Brain pericyte (primary cell): ENCODE measurements at regions not wholly inside any gene's neighbourhood (a gene's known extent, or its start where the extent isn't known, plus 50 kb on each side); places are given as distances from the start of the nearest gene placed in this dataset.

ENCODE experiments used
- DNase-seq: peaks from one replicate; pipeline ENCODE4 v3.0.0-alpha.2; 2012; ENCODE audit warnings: low read depth, low spot score

DNA sequence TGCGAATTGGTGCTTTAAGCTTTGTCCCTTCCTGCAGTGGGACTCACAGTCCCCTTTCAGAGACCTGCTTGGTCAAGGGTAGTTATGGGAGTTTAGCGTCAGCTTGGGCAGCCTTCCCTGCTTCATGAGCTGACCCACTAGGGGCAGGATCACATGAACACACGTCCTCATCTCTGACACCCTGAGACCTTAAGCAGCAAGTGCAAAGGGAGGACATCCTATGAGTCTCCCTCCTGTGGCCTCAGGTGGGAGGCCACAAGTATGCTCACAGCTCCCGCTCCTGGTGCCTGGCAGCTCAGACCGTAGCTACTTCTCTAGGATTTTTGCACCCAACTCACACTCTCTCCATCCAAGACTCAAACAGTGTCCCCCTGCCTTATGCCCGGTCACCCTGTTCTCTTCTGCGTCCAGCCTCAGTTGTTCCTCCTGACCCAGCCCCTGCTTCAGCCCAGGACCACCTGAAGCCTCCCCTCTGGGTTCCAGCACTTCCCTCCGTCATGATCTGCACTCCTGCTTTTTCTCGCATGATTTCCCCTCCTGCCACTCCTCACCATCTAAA is 136.6 kb upstream of the FAM20C start:
- no peak for DNase-seq

DNA sequence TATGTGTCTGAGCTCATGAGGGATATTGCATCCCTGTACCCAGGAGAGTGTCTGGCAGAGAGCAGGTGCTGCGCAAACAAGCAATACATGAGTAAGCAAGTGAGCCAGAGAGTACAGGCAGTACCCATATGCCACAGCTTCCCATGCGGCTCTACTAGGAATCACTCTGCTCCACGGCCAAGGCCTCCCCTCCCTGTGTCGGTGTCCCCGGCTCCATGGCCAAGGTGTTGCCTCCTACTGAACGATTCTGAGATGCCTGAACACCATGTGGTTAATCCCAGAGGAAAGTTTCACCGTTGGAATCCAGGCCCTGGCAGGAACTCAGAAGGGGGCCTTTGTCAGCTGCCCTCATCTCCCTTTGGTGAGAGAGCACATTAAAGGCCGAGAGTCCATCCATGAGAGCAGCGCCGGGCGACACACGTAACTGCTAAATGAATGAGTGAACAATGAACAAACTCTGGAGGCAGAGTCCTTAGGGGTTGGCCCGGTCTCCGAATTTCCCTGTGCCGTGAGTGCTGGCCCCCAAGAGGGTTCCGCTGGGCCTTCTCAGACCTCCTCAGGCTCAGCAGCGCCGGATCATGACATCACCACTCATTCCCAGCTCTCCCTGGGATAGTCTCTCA is 136.0 kb upstream of the FAM20C start:
- DNase-seq: no peak

DNA sequence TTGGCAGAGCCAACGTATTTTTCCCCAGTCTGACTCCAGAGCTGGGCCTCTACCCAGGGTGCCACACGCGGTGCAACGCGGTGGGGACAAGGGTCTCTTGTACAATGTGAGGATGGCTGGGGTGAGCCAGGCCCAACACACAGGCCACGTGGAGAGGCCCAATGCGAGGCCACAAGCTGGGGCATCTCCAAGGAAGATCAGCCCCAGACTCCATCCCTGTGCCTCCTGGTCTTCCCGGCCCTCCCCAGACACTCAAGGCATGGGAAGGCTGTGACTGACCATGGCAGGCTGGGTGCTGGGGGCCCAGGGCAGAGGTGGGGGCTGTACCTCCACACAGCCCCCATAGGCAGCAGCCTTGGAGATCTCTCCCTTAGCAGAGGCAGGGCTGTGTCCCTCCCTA is 135.3 kb upstream of the FAM20C start:
- DNase-seq: no peak

DNA sequence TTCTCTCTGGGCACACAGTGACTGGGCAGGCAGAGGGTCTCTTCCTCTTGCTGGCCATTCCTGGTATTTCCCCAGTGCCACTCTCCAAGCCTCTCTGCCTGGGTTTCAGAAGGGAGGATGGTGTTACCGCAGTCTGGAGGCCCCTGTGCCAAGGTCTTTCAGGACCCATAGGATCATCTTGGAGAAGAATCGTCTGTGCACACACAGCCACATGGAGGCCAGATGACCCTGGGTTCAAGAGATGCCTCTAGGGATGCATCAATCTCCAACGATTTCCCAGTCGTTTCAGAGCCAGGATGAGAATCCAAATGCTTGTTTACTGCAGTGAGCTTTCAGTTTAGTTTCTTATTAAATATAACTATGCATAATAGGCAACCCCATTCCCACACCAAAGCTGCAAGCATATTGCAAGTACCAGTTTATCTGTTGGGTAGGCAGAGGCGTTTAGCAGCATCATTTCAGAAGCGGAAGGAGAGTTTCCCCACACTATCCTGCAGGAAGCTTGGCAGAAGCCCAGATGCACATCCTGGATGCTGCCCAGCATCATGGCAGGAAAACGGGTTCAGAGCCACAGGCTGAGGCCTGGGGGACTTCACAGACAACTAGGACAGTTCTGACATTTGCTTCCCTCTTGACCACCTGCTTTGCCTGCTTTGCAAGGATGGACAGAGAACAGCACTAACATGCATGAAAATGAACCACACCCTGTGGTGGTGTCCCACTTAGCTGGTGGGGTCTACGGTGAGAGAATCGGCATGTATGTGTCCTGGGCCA is 134.7 kb upstream of the FAM20C start:
- no peak for DNase-seq

DNA sequence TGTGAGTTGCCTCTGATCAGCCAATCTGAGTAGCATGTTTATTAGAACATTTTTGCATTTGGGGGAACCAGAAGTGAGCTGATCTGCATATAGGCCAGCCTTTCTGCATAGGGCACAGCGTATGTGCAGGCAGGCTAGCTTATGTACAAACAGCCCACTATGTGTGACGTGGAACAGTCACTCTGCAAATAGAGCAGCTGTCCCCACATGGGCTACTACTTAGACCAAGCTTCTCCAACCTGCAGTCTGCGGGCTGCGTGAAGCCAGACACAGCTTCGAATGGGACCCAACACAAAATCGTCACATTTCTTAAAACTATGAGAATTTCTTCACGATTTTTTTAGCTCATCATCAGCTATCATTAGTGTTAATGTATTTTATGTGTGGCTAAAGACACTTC is 134.1 kb upstream of the FAM20C start:
- DNase-seq: no peak

DNA sequence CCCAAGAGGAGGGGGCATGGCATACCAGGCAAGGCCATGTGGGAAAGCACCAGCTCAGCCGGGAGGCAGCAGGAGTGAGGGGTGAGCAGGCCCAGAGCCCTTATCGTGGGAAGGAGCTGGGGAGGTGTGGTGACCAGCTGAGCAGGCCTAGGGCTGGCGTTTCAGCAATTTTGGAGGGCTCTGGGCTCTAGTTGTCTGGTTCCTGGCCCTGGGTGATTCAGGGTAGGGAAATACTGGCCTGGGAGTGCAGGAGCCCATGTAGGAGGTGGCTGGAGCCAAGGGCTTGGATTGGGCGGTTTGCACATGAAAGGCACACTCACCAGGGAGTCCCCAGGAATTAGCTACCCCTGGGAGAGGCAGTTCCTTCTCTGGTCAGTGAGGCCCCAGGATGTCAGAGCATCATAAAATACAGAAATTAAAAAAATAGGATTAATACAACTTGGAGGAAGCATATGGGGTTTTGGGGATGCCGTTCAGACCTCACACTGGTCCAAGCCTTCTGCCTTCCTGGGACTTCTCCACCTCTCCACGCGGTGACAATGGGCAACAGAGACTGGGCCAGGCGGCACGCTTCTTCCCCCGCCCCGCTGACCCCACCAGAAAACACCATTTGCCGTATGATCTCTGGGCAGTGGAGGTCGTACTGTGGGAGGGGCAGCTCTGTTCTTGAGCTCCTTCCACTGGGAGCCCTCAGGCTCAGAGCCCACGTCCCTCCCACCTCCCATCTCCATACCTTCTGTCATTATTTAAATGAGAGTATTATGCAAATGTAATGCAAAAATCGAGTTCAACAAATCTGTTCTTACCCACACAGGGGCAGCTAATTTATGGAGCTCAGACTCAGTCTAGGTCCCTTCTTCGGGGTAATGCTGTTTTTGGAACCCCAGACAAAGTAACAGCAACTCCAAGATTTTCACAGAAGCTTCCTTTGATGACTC is 133.0 kb upstream of the FAM20C start:
- no peak for DNase-seq

DNA sequence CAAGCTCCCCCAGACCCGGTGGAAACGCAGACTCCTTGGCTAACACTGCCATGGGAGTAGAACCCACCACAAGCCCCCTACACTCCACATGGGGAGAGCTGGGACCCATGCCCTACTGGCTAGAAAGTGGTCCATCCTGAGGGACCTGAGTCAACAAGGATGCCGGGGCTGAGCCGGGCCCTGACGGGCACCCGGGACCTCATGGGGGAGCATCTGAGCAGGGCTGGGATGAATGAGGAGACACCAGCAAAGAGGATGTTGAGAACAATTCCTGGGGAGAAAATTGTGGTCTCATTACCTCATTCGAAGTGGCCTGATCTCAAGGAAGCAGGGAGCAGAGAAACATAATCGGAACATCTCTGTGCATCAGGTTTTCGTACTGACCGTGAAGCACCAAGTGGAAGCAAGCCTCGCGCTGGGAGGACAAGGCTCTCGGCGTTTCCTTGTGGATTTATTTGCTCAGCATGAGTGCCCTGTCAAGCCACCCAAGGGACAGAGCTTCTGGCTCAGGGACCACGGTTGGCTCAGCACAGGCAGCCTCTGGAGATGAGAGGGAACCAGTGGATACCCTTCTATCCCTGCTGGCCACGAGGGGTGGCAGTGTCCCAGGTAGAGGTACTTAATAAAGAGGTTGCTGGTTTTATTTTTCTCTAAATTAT is 132.2 kb upstream of the FAM20C start:
- DNase-seq: no peak

DNA sequence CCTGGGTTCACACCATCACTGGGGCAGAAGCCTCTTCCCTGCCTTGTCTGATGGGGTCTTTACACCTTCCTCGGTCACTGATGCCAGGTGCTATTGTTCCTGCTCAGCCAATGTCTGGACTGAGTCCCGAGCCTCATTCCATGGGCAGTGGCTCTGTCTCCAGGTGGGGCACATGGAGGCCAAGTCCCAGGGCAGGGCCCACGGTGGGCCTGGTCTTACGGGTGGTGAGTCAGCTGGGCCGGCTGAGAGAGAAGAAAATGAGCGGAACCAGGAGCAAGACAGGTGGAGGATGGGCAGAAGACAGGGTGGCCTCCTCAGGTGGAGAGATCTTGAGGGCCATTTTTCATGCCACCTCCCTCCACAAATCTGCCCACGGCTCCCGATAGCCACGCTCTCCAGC is 131.7 kb upstream of the FAM20C start:
- no peak for DNase-seq

DNA sequence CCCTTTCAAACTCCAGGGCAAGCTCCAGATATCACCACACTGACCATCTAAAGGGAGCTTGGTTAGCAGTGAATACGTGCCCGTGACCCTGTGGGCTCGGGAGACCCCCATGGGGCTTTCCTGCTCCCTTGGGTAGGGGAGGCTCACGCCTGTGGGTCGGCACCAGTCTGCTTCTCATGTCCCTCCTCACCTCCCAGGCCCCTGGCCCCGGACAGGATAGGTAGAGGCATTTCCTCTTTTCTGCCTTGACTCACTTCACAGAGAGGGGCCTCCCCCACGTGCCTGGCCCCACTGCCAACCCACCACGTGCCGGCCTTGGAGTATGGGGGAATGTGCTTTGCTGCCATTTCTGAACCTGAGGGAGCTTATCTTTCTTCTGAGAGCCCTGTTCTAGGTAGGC is 131.3 kb upstream of the FAM20C start:
- DNase-seq: no peak

DNA sequence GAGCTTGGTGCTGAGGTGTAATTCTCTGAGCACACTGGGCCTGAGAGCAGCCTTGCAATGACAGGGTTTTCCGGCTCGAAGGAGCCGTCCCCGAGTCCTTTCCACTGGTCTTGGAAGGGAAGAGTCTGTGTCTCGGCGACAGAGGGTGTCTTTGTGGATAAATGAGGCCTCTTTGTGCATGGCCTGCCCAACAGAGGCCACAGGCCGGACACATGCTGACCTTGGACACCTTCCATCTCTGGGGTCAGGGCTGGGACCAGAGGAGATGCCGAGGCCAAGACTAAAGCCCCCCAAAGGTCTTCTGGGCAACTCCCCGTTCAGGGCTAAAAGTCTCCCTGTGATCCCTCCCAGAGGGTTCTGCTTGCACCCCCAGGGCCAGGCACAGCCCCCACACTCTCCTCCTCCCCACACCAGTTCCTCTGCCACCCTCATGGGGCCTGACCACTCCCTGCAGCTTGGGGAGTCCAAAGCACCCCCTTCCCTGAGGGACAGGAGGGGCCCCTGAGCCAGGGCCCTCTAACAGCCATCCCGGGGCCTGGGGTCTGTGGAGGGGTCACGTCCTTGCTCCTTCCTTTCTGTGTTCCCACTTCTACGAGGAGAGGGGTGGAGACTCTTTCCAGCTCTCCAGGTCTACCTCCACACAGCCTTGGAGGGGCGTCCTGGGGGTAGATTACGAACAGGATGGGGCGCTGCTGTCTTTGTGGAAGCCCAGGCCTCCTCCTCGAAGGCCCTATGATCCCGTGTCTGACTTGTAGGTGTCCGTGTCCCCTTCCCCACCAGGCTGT is 130.6 kb upstream of the FAM20C start:
- no peak for DNase-seq

DNA sequence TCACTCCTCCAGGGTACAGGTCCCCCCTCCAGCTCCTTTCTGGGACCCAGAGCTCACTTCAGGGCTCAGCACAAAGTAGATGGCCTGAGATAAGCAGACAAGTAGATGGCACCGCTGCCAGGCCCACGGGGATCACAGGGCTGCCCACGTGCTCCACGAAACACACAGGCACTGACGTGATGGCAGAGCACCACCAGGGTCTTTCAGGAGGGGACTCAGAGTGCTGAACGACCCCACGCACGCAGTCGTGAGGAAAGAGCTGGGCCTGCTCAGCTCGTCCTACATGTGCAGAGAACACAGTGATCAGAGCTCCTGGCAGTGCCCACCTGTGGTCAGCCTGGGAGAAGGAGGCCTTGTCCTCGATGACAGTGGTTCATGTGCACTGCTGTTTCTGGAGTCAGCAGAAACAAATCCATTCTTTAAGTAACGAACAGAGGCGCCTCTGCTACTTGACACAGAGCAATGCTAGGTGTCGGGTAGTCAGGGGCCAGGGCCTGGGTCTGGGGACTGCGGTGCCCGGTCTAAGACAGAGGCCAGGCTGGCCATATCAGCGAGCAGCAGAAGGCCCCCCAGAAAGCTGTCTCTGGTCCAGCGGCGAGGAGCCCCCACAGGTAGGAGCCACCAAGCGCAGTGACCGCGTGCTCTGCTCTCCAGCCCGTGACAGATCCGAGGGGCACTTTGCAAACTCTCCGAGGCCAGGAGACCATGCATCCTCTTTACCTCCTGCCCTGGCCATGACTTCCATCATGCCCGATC is 129.8 kb upstream of the FAM20C start:
- no peak for DNase-seq

DNA sequence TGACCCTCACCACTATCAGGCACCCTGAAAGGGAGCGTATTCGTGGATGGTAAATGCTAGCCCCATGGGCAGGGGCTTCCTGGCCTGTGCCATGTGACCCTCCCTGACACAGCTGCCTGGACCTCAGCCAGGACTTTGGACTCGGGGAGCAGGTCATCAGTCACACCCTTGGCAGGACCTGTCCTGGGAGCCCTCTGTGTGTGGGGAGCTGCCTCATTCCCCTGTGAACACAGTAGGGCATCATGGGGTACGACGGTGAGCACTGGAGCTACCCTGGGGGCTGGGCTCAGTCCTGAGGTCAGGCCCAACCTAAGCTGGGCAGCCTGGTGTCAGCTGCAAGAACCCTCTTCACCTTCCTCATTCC is 129.3 kb upstream of the FAM20C start:
- DNase-seq: no peak

DNA sequence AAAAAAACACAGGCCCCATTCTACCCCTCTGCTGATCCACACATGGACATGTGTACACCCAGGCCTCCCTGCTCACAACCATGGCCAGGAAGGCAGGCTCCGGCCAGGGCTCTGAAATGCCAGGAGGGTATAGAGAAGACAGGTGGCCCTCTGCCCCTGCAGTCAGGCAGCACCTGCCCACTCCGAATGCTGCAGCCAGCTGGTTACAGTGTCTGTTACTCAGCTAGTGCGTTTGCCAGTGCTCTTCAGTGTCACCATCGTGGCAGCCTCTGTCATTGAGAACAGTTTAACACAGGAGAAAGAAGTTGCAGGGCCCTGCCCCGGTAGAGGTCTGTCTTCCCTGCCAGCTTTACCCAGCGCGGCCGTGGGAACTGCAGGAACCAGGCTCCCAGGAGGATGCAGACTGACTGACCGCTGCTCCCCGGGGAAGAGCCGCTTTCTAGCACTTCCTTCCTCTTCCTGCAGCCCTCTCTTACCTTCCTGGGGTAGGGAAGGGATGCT is 128.8 kb upstream of the FAM20C start:
- DNase-seq: no peak

DNA sequence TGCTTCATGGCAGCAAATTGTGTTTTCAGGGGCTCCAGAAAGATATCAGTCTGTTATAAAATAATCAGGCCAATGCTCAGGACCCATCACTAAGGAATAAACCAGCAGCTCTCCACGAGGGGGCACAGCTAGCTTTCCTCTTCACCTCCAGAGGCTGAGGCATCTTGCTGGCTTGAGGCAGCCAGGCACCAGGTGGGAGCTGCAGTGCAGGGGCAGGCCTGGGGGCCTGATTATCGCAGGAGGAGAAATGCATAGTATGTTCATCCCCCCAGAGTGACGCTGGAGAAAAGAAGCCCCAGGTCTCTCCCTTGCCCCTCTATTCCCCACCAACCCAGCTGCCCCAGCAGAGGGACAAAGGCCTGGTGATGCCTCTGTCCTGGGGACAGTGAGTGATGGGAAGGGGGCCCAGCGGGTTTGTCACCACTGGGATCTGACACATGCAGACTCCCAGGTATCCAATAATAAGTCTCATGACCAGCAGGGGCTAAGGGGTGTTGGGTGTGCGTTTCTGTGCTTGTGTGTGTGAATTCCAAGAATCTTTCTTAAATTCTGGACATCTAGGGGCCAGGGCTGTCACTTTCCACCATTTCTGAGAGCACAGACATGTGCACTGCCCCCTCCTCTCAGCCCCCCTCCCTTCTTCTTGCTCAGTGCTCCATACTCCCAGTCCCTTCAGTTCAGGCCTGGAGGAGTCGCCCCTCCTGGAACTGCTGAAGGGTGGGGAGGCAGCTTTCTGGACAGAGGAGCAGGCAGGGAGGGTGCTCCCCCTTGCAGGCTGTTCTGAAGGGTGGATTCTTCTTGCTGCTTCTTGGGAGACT is 128.1 kb upstream of the FAM20C start:
- no peak for DNase-seq

DNA sequence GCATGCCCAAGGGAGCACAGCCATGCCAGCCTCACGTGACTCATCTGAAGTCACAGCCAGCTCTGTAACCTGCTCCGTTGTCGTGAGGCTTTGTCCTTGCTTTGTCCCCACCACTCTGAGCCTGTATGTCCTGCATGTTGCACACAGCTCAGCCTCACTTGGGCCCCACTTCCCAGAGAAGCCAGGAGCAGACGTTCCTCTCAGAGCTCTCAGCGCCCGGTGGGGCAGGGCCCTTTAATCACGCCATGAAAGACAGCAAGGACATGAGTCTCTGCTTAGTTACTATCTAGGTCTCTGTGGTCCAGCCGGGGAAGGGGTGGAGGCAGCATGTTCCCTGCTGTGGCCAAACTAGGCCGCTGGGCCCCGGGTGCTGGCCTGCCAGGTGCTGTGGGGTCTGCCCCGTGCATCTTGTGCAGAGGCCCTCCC is 127.4 kb upstream of the FAM20C start:
- DNase-seq: no peak

DNA sequence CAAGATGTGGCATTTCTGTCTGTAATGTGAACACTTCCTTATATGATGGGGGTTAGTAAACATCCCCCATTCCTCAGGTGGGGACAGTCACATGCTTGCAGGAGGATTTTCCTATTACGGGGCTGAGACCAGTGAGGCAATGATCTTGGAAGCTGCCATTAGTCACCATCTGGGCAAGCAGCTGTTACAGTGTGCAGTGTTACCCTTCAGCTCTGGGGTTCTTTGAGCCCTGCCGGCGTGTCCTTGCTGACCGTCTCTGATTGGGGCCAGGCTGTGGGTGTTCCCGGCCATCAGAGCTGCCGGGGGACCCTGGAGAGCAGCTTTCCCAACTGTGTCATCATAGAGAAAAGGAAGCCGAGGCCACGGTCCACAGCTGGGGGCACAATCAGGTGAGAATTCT is 126.8 kb upstream of the FAM20C start:
- no peak for DNase-seq

DNA sequence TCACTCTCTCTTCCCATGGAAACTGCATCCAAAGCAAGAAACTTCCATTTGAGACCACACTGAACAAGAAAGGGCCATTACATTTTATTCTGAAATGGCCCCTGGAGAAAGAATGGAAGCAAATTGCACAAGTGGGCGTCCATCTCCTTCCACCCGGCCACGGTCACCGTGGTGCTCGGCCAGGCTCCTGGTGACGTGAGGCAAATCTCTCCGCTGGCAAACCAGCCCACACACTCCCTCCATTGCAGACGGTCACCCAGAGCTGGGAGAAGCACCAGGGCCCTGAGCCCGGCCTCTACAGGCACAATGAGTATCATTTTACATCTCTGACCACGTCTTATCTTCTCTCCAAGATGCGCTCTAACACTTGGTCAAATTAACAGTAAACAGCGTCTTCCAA is 126.1 kb upstream of the FAM20C start:
- no peak for DNase-seq

DNA sequence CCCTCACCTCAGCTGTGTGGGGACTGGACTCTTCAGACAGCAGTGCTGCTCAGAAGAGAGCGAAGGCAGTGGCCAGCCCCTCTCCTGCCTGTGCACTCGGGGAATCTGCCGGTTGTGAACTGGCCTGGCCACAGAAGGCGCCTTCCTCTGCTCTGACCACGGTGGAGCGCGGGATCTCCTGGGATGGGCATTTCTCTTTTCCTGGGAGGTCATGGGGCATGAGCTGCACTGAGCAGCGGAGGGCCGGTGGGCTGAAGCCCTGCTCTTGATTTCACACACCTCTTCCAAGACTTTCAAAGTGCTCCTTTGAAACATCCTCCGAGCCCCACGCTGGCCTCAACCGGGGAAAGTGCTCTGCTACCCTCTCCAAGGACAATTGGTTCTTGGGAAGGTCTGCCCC is 125.6 kb upstream of the FAM20C start:
- no peak for DNase-seq
